NCI-H1105 treated with DMSO at 0.1 percent for 48 hours (cell line): ENCODE measurements at regions not wholly inside any gene's neighbourhood (a gene's known extent, or its start where the extent isn't known, plus 50 kb on each side); places are given as distances from the start of the nearest gene placed in this dataset.

Experiments used
- DNase-seq: peaks from one replicate; lab custom pipeline; 2025; lab: John Stamatoyannopoulos, UW

- no peak for DNase-seq
These were observed 232.7 kb downstream of the BCL11A start for GRCh38 chr2:60320724-60321123.

DNA sequence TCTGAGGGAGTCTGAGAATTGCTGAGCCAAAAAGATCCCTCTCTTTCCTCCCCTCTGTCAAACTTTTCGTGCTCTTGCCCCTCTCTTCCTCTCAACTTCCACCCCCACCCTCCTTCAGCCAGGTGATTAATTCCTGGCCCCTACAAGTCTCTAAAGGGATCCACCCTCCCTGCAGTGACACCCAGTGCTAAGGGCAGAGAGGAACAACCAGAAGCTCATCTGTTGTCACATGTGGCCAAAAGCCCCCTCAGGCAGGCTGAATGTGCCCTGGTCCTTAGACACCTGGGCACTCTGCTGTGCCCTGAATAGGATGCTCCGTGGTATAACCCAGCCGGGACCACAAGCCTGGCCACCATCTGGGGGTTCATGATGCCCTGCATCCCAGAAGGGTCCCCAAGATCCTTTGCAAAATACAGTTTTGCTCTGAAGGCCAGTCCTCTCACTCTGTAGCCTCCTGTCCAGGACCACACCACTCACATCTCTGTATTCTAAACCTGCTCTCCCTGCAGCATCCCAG is 234.4 kb downstream of the BCL11A start:
- no peak for DNase-seq

DNA sequence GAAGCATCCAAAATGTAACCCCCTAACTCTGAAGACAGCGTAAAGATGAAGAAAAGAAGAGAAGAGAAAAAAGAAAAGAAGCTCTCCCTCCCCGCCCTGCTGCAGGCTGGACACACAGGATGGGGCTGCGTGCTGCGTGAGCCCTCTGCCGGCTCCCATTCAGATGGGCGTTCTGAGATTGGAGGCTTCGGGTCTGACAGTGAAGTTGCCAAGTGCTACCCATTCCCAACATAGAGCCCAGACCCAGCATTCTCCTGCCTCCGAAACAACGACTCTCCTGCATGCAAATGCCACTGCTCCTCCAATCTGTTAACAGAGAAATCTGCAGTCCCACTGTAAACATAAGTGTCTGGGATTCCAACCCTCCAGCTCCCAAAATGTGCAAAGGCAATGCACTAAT is 234.9 kb downstream of the BCL11A start:
- DNase-seq = no peak

DNA sequence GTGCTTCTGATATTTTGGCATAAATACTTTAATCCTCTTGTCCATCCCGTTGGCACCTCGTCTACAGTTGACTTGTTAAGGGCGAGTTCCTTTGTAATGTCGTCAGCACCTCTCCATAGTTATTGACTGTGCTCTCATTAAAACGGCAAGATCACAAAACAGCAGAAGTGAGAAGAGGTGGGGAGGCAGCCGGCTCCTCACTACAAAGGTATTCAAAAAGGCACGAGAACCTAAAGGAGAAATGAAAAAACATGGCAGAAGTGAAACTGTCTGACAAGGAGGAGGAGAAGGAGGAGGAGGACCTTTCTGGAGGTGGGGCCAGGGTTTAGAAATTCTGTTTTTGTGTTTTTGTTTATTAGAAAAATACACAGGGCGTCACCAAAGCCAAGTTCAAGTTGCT is 235.6 kb downstream of the BCL11A start:
- no peak for DNase-seq

DNA sequence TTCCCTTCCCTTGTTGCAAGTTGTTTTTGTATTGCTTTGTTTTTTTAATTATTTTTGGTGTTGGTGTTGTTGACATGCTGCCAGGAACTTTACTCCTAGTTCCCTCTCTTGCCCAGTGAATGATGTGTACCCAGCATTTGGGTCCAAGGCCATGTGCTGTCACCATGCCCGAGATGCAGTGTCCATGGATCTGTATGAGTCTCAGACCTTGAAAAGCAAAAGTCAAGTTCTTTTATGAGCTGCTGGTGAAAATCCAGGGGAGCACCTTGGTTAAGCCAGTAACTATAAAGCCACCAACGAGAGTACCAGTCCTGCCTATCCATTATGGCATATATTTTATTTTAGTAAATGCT is 236.4 kb downstream of the BCL11A start:
- DNase-seq = no peak

- no peak for DNase-seq
These were observed 236.9 kb downstream of the BCL11A start for GRCh38 chr2:60316381-60317033.

GRCh38 chr2:60313470-60314172 is 239.8 kb downstream of the BCL11A start:
- DNase-seq = no peak

GRCh38 chr2:60312618-60313017 is 240.8 kb downstream of the BCL11A start:
- DNase-seq = no peak

DNA sequence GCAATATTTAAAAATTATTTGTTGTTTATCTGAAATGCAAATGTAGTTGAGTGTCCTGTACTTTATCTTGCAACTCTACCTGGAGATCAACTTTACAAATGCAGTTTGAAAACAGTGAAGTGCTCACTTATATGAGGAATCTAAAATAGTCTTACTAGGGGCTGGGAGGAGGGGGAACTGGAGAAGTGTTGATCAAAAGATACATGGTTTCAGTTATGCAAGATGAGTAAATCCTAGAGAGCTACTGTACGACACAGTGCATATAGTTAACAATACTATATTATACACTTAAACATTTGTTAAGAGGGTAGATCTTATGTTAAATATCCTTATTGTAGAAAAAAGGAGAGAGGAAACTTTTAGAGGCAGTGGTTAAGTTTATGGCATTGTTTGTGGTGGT is 241.9 kb downstream of the BCL11A start:
- DNase-seq = no peak

- no peak for DNase-seq
These were observed 243.4 kb downstream of the BCL11A start for GRCh38 chr2:60309941-60310660.

DNA sequence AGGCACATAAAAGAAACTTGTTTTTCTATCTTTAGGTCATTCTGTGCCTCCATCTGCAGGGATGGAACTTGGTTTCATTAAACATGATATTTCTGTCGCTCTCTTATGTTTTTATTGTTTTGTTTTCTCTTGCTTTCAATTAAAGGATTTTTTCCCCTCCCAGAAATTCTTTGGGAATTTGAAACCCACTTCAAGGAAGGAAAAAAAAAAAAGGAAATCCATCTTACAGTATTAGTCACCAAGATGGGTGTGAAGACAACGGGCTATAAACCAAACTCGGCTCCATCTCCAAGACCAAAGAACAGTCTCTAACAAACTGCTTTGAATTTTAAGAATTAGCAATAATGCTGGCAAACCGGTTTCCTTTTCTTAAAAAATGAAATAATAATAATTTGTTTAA is 244.1 kb downstream of the BCL11A start:
- no peak for DNase-seq

DNA sequence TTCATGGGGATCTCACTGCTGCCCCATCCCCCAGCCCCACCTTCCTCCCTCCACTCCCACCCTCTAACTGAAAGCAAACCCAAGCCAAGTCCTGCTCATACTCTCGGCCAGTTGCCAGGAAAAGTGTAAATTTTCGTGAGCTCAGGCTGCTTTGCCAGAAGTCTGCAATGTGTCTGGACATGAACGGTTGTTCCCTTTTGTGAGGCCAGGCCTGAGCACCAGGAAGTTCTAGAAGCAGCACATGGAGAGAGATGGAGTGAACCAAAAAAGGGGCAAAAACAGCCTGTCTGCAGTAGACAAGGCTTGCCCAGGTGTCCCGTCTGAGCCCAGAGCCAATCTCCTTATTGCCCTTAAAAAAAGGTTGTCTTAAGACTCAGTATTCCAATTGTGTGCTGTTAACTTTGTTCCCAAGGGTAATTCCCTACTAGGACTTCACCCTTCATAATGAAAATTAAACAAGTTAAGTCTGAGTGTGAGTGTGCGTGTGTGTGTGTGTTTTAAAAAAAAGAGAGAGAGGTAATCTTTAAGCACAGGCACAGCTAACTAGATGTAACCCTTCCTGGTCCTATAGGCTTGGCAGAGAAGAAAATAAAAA is 247.1 kb downstream of the BCL11A start:
- DNase-seq = peak; percentile 91

GRCh38 chr2:60303680-60304079 is 249.8 kb downstream of the BCL11A start:
- DNase-seq = no peak

GRCh38 chr2:60302377-60303126 is 250.9 kb downstream of the BCL11A start:
- DNase-seq = no peak

DNA sequence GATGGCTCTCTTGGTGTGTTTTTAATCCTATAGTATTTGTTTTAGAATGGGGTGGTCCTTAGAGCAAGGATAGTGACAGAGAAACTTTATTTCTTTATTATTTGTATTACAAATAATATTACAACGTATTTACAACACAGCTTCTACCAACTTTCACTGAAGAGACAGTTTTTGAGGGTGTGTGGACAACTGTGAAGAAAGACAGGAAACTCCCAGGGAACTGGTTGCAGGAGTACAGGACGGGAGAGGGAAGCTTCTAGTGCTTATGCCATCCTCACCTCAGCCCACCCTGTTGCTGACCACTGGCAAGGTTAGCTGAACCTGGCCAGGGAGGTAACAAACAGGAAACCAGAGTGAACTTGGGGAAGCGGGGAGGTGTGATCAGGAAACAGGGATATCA is 251.7 kb downstream of the BCL11A start:
- no peak for DNase-seq

GRCh38 chr2:60299179-60299578 is 254.3 kb downstream of the BCL11A start:
- DNase-seq = no peak

DNA sequence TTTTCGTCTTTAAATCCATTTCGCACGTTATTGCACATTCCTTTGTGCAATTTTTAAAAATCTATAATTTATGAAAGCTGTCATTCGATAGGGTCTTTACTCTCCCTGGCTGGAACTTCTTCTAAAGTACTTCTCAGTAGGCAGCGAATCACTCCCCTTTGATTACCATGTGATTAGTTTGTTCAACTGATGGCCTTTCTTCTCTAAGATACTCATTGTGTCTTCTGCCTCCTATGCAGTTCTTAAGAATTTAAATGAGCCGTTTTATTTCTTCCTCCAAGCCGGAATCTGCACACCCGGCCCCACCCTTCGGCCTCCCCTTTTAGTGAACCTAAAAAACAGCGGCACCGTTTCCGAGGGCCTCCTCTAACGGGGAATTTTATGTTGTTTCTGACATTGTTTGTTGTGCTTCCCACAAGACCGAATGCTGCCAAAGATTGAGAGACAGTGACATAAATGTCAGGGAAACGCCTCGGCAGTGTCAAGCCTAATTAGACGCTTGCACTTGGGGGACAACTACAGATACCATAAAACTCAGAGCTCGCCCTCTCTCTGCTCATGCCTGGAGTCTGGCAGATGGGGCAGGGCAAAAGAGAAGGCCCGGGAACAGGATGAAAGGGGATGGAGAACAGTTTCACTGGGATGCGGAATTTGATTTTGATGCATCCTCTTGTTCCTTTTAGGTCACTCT is 255.3 kb downstream of the BCL11A start:
- no peak for DNase-seq

GRCh38 chr2:60297296-60298005 is 256.0 kb downstream of the BCL11A start:
- no peak for DNase-seq

DNA sequence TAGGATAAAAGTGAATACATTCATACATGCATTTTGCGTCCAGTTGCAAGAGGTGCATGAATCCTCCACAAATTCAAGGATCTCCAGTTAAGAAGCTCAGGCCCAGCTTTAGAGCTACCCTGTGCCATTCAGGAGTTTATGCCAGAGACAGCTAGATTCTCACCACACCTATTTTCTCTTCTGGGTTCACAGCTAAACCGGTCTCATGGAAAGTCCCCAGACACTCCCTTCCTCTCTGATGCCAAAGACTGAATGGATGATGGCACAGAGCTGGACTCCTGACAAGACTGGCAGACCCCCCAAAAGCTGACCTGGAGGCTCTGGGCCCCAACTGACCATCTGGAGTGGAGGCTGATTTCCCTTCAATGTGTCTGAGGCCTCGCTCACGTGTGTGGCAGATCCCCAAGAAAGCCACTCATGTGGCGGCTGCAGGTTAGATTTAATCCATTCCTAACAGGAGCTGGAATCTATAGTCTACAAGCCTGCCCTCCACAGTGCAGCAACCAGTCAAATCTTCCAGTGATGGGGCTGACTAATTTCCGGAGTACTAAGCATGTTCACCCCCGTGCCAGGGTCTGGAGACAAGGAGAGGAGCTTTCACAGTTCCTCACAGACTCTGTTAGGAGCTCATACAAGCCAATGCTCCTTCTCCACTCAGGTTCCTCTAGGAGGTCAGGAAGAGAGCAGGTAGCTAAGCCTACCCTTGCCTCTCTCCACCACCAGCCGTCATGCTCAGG is 257.1 kb downstream of the BCL11A start:
- DNase-seq = no peak

DNA sequence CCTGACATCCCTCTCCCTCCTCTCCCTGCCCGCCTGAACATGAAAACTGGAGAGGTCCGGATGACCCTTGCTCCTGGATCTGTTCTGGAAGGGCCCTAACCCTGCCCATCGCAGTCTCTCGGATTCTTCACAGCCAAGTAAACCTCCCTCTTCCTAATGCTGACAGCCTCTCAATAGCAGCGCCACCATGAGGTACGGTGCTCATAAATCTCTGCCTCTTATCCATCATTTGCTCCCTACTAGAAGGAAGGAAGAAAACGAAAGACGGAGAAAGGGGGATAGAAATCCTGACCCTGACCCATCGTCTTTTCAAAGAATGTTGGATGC is 257.9 kb downstream of the BCL11A start:
- no peak for DNase-seq
